HG03378 (cell line): ENCODE measurements at regions not wholly inside any gene's neighbourhood (a gene's known extent, or its start where the extent isn't known, plus 50 kb on each side); places are given as distances from the start of the nearest gene placed in this dataset.
"Not testable (repeated sequence)": the region's sequence is repeated elsewhere in the genome, so short reads cannot be mapped to it uniquely, and the experiment has no call there.

Experiments used
- ATAC-seq: cut with Tn5 transposase; IDR thresholded peaks from one replicate; pipeline ENCODE4 v1.9.1; 2021; ENCODE audit warnings: mild to moderate bottlenecking, moderate library complexity; ENCODE audit not compliant: unreplicated experiment

GRCh38 chr1:38523568-38523939, 336.0 kb downstream of the RRAGC start:
- no peak for ATAC-seq

- ATAC-seq = no peak
Measured at GRCh38 chr1:38522915-38523567, 336.5 kb downstream of the RRAGC start.

GRCh38 chr1:38516560-38516959, 343.0 kb downstream of the RRAGC start:
- ATAC-seq = no peak

DNA sequence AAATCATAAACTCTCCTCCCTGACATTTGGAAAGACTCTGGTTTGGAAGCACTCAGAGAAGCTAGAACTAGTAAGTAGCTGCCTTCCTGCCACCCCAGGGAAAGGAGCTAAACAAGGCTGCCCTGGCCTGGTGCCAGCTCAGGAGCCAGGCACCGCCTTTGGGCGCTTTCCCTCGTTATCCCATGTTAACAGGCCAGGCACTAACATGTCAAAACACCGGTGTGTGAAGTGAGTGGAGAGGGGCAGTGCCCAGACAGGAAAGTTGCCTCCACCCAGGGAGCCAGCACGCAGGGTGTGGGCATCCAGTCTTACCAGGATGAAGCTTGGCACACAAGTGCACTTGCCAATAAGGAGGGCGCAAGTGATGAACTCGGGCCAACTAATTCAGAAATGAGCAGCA, 346.8 kb downstream of the RRAGC start:
- ATAC-seq = no peak

- no peak for ATAC-seq
Measured at GRCh38 chr1:38512024-38512767, 347.4 kb downstream of the RRAGC start.

- no peak for ATAC-seq
Measured at GRCh38 chr1:38508232-38508631, 351.3 kb downstream of the RRAGC start.

- no peak for ATAC-seq
Measured at GRCh38 chr1:38507563-38507962, 352.0 kb downstream of the RRAGC start.

DNA sequence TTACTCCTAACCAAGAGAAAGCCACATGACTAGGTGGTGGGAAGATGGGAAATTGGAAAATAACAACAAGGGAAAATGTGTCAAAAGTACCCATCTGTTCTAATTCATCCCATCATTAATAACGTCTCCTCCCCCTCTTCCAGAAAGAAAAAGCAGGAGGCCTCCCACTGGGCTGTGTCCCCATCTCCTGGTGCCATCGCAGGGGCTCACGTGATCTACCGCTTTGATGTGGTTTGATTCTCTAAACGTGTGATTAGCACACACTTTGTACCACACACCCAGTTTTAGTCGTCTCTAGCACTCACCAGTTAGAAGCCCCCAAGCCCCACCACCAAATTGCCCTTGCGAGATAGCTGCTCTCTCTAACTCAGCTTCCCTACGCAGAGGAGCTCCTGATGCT, 353.6 kb downstream of the RRAGC start:
- ATAC-seq = no peak

DNA sequence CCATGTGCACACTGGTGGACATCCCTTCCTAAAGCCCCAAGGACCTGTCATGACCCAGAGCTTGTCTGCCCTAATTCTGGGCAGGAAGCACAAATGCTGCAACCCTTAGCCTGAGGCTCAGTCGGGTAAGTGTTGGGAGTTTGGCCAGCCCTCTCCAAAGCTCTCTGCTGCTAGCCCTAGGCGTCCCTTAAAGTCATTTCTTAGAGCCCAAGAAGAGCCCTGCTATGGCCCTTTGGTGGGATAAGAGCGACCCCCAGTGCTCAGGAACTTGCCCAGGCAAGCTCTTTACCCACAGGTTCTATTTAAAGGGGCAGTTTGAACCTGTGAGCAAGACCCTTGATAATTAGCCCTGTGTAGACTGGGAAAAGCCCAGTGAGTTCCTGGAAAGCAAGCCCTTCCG, 356.8 kb downstream of the RRAGC start:
- ATAC-seq = no peak

- no peak for ATAC-seq
Measured at GRCh38 chr1:38500891-38501290, 358.7 kb downstream of the RRAGC start.

- ATAC-seq = no peak
Measured at GRCh38 chr1:38500352-38500751, 359.2 kb downstream of the RRAGC start.

- ATAC-seq = no peak
Measured at GRCh38 chr1:38498686-38499085, 360.9 kb downstream of the RRAGC start.

GRCh38 chr1:38497921-38498656, 361.5 kb downstream of the RRAGC start:
- ATAC-seq = no peak

- not testable (repeated sequence) for ATAC-seq
Measured at GRCh38 chr1:38493306-38493705, 366.3 kb downstream of the RRAGC start.

DNA sequence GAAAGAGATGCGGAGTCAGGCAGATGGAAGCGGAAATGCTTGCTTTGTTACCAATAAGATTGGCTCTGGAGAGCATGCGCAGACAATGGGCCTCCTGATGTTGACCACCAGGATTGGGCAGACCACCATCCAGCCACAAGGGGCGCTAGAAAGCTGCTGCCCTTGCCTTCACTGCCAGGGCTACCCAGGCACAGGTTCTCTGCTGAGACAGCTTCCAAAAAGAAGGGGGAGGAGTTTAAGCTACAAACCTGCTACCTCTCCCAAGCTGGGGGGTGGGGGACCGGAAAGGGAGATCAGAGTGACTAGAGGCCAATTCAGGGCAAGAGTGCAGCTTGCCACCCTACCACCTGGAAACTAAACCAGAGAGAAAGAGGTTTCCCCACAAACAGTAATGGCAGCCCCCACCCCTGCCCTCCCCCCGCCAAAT, 369.7 kb downstream of the RRAGC start:
- no peak for ATAC-seq

DNA sequence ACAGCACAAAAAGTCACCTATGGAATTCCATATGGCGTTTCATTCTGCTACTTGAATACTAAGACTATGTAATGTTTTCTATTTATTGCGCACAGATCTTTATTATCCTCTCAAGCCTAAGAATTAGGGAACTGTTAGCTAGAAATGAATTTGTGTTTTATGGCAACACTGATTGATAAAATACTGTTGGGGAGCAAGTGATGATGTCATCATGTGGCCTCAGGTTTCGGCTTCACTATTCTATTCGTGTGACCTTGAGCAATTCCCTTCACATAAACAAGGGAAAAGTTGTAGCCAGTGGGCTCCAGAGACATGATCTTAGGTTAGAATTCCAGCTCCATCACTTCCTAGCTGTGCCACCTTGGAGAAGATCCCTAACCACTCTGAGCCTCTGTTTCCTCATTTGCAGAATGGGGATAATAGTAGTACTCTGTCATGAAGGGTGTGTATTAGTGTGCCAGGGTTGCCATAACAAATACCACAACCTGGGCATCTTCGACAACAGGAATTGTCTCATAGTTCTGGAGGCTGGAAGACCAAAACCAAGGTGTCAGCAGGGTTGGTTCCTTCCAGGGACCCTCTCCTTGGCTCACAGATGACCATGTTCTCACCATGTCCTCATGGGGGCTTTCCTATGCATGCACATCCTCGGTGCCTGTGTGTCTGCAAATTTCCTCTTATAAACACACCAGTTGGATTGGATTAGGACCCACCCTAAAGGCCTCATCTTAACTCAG, 371.2 kb downstream of the RRAGC start:
- ATAC-seq = no peak

GRCh38 chr1:38487396-38487795, 372.2 kb downstream of the RRAGC start:
- no peak for ATAC-seq

GRCh38 chr1:38486085-38486484, 373.5 kb downstream of the RRAGC start:
- ATAC-seq = no peak

- no peak for ATAC-seq
Measured at GRCh38 chr1:38481871-38482826, 377.4 kb downstream of the RRAGC start.

DNA sequence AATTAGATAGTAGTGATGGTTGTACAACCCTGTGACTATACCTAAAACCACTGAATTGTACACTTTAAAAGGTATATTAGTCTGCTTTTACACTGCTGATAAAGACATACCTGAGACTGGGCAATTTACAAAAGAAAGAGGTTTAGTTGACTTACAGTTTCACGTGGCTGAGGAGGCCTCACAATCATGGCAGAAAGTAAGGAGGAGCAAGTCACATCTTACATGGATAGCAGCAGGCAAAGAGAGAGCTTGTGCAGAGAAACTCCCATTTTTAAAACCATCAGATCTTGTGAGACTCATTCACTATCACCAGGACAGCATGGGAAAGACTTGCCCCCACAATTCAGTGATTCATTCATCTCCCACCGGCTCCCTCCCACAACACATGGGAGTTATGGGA, 379.9 kb downstream of the RRAGC start:
- not testable (repeated sequence) for ATAC-seq
